SK-N-SH (cell line): ENCODE measurements at regions not wholly inside any gene's neighbourhood (a gene's known extent, or its start where the extent isn't known, plus 50 kb on each side); places are given as distances from the start of the nearest gene placed in this dataset.

Source experiments
- CTCF ChIA-PET: fragments of 300-600, 350-600 bp; formaldehyde crosslinking; extraction: SDS; loops from one replicate; lab custom pipeline; 2021; lab: Yijun Ruan, JAX
- POLR2A ChIA-PET: fragments of 350-600 bp; sonication (Branson Sonifier 250); formaldehyde crosslinking; extraction: SDS; loops from one replicate; lab custom pipeline; 2020; ENCODE audit warnings: antibody characterized with exemption, inconsistent platforms; lab: Yijun Ruan, JAX
- DNase-seq: peaks from one replicate; pipeline ENCODE4 v3.0.0; 2012
- H2AFZ ChIP-seq: fragments of 200-600 bp; sonication (generic); 2 replicates; pipeline ENCODE4 v1.8.1; 2016; ENCODE audit warnings: antibody characterized with exemption, mild to moderate bottlenecking, low read depth
- H3F3A ChIP-seq: fragments of 200-600 bp; sonication (generic); replicated peaks from 2 replicates; pipeline ENCODE3; 2016; ENCODE audit warnings: antibody characterized with exemption, mild to moderate bottlenecking; ENCODE audit not compliant: insufficient read depth
- H3K27ac ChIP-seq, 2 experiments: fragments of 200-500 bp in 1 of 2; fragments of 200-600 bp in 1 of 2; sonication (Bioruptor generic) in 1 of 2; sonication (generic), shearing (Covaris generic) in 1 of 2; 2 replicates each; pipeline versions ENCODE4 v1.5.1 to v1.6.1; 2014 to 2016; ENCODE audit warnings: low read depth in 2 of 2, inconsistent platforms in 1 of 2, low read length in 1 of 2, mild to moderate bottlenecking in 1 of 2, mixed read lengths in 1 of 2
- H3K27me3 ChIP-seq: fragments of 200-600 bp; sonication (generic), shearing (Covaris generic); 2 replicates; pipeline ENCODE4 v1.6.1; 2016; ENCODE audit warnings: mixed run types; ENCODE audit not compliant: insufficient read depth
- H3K36me3 ChIP-seq, 2 experiments: fragments of 200-500 bp in 1 of 2; fragments of 200-600 bp in 1 of 2; sonication (Bioruptor generic) in 1 of 2; sonication (generic) in 1 of 2; replicated peaks in 1 of 2; 2 replicates each; pipeline versions ENCODE3 to v1.5.1; 2014 to 2016; ENCODE audit warnings: low read length in 1 of 2, mild to moderate bottlenecking in 1 of 2; ENCODE audit not compliant: insufficient read depth in 2 of 2, control insufficient read depth in 1 of 2
- H3K4me1 ChIP-seq, 2 experiments: fragments of 200-500 bp in 1 of 2; fragments of 200-600 bp in 1 of 2; sonication (Bioruptor generic) in 1 of 2; sonication (generic), shearing (Covaris generic) in 1 of 2; 2 replicates each; pipeline versions ENCODE4 v1.5.1 to v1.6.1; 2014 to 2016; ENCODE audit warnings: low read depth in 1 of 2, low read length in 1 of 2, mixed run types in 1 of 2; ENCODE audit not compliant: insufficient read depth in 2 of 2, control insufficient read depth in 1 of 2
- H3K4me2 ChIP-seq: fragments of 200-600 bp; sonication (generic), shearing (Covaris generic); 2 replicates; pipeline ENCODE4 v1.6.1; 2017; ENCODE audit warnings: mixed run types
- H3K4me3 ChIP-seq, 2 experiments: fragments of 200-500 bp in 1 of 2; fragments of 200-600 bp in 1 of 2; sonication (Bioruptor generic) in 1 of 2; sonication (generic), shearing (Covaris generic) in 1 of 2; 2 replicates each; pipeline versions ENCODE4 v1.5.1 to v1.8.1; 2014 to 2016; ENCODE audit warnings: low read depth in 2 of 2, inconsistent platforms in 1 of 2, low read length in 1 of 2, mild to moderate bottlenecking in 1 of 2, mixed read lengths in 1 of 2, moderate library complexity in 1 of 2
- H3K79me2 ChIP-seq: fragments of 200-600 bp; sonication (generic); 2 replicates; pipeline ENCODE4 v1.8.1; 2017; ENCODE audit warnings: mild to moderate bottlenecking; ENCODE audit not compliant: insufficient read depth
- H3K9ac ChIP-seq: fragments of 200-600 bp; sonication (generic); 2 replicates; pipeline ENCODE4 v1.6.1; 2017; ENCODE audit warnings: mixed run types
- H3K9me2 ChIP-seq: fragments of 200-600 bp; sonication (generic); 2 replicates; pipeline ENCODE4 v1.6.1; 2017; ENCODE audit warnings: mixed run types
- H3K9me3 ChIP-seq: fragments of 200-600 bp; sonication (generic); 2 replicates; pipeline ENCODE4 v1.6.1; 2017; ENCODE audit warnings: mixed run types, mild to moderate bottlenecking, moderate library complexity
- H4K20me1 ChIP-seq: fragments of 200-600 bp; sonication (generic); 2 replicates; pipeline ENCODE4 v1.6.1; 2017; ENCODE audit warnings: mild to moderate bottlenecking, mixed run types; ENCODE audit not compliant: insufficient read depth
- CTCF ChIP-seq: fragments of 200-600 bp; sonication (generic); IDR thresholded peaks from 2 replicates; pipeline ENCODE4 v1.6.1; 2017; ENCODE audit warnings: antibody characterized with exemption, mild to moderate bottlenecking, moderate library complexity
- FOSL2 ChIP-seq: IDR thresholded peaks from 2 replicates; pipeline ENCODE4 v1.4.0; 2012; ENCODE audit warnings: low read depth, mild to moderate bottlenecking, moderate library complexity, borderline replicate concordance
- REST ChIP-seq: IDR thresholded peaks from 2 replicates; pipeline ENCODE4 v1.6.1; 2012; ENCODE audit warnings: mild to moderate bottlenecking, low read depth, low read length, moderate library complexity
- SMC3 ChIP-seq: IDR thresholded peaks from 2 replicates; pipeline ENCODE4 v1.6.1; 2012; ENCODE audit warnings: low read depth, low read length, improper control_type of control experiment
- whole genome bisulfite sequencing: methylation state at CpG from one replicate; pipeline ENCODE4 v1.1.6; 2017; ENCODE audit warnings: low lambda C conversion rate; 5-methylcytosine and 5-hydroxymethylcytosine counted together

GRCh38 chr22:22769434-22770279 is 118.0 kb upstream of the IGLL5 start:
- H3K36me3 ChIP-seq: no peaks in the 10 kb centered on the region
- CTCF ChIA-PET: interaction anchor here (0.6 to 4.1 kb wide), 40 partner anchors 7 to 534 kb away, joined by 3 to 37 read pairs (median 4); no protein-coding TSS in a partner anchor

GRCh38 chr22:22770280-22770871 is 117.2 kb upstream of the IGLL5 start:
- peak; percentile 66 for DNase-seq
- POLR2A ChIA-PET: no interaction called here
- no peaks in the 10 kb centered on the region for H3K36me3 ChIP-seq

More at GRCh38 chr22:22769434-22770279, 118.0 kb upstream of the IGLL5 start:
- H3K4me3 ChIP-seq: no peak overlapping the region; a peak in 1 of 4 replicates
- H3K27me3 ChIP-seq: no peaks in the 10 kb centered on the region; the same call in 1 of the 2 replicates
- no peak overlapping the region for H3K9ac ChIP-seq
- no peaks in the 10 kb centered on the region for H4K20me1 ChIP-seq
- H3K4me1 ChIP-seq: no peaks in the 10 kb centered on the region; a peak in 1 of 4 replicates
- H3F3A ChIP-seq: no peaks in the 10 kb centered on the region
- no peaks in the 10 kb centered on the region for H3K9me3 ChIP-seq
- H3K27ac ChIP-seq: no peak overlapping the region
- no peaks in the 10 kb centered on the region for H3K79me2 ChIP-seq
- H3K4me2 ChIP-seq: no peak overlapping the region
- POLR2A ChIA-PET: no interaction called here
- no peaks in the 10 kb centered on the region for H3K9me2 ChIP-seq
- H2AFZ ChIP-seq: no peak overlapping the region
- WGBS: 24% methylated on average over 4 of the region's 4 CpGs
- DNase-seq: no peak
- TF ChIP-seq REST: no peak

More at GRCh38 chr22:22770280-22770871, 117.2 kb upstream of the IGLL5 start:
- no peaks in the 10 kb centered on the region for H3K9me2 ChIP-seq
- H3K9me3 ChIP-seq: no peaks in the 10 kb centered on the region
- TF ChIP-seq CTCF (peak; percentile 73), FOSL2 (no peak), SMC3 (peak; percentile 25; the same call in 1 of the 2 replicates)
- no peaks in the 10 kb centered on the region; a peak in 1 of 4 replicates for H3K4me1 ChIP-seq
- no peaks in the 10 kb centered on the region; the same call in 1 of the 2 replicates for H3K27me3 ChIP-seq
- no peaks in the 10 kb centered on the region for H4K20me1 ChIP-seq
- no peak overlapping the region; a peak in 1 of 4 replicates for H3K4me3 ChIP-seq
- no peaks in the 10 kb centered on the region for H3K79me2 ChIP-seq
- CTCF ChIA-PET: interaction anchor here (0.5 to 4.1 kb wide), 37 partner anchors 8 to 535 kb away, joined by 3 to 37 read pairs (median 4); no protein-coding TSS in a partner anchor
- no peak overlapping the region for H3K4me2 ChIP-seq
- H3F3A ChIP-seq: no peaks in the 10 kb centered on the region
- H3K9ac ChIP-seq: no peak overlapping the region
- H2AFZ ChIP-seq: no peak overlapping the region
- WGBS: 30% methylated on average over 4 of the region's 4 CpGs
- H3K27ac ChIP-seq: no peak overlapping the region
